GM12874 (cell line): ENCODE measurements at regions not wholly inside any gene's neighbourhood (a gene's known extent, or its start where the extent isn't known, plus 50 kb on each side); places are given as distances from the start of the nearest gene placed in this dataset.

ENCODE experiments used
- TF ChIP-seq, protein P1 (sequence below): IDR thresholded peaks from 2 replicates; pipeline ENCODE4 v1.5.1; 2011; ENCODE audit warnings: low read depth, mild to moderate bottlenecking, control low read depth, low read length, moderate library complexity; ENCODE audit not compliant: insufficient read depth

DNA sequence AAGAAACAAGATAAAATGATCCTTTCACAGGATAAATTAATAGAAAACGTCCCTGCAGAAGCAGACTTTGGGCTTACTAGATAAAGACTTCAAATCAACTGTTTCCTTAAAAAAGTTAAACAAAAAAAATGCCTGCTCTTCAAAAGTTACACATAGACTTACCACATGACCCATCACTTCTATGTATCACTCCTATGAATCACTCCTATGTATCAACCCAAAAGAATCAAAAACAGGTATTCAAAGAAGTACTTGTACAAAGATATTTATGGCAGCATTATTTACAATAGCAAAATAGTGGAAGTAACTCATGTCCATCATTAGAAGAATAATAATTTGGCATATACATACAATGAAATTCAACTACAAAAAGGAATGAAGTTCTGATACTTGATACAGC is 56.3 kb upstream of the PRDM9 start:
- TF ChIP-seq, protein P1, sequence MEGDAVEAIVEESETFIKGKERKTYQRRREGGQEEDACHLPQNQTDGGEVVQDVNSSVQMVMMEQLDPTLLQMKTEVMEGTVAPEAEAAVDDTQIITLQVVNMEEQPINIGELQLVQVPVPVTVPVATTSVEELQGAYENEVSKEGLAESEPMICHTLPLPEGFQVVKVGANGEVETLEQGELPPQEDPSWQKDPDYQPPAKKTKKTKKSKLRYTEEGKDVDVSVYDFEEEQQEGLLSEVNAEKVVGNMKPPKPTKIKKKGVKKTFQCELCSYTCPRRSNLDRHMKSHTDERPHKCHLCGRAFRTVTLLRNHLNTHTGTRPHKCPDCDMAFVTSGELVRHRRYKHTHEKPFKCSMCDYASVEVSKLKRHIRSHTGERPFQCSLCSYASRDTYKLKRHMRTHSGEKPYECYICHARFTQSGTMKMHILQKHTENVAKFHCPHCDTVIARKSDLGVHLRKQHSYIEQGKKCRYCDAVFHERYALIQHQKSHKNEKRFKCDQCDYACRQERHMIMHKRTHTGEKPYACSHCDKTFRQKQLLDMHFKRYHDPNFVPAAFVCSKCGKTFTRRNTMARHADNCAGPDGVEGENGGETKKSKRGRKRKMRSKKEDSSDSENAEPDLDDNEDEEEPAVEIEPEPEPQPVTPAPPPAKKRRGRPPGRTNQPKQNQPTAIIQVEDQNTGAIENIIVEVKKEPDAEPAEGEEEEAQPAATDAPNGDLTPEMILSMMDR, result no peak

- TF ChIP-seq, protein P1, result no peak
Measured at GRCh38 chr5:23450187-23450586, 57.2 kb upstream of the PRDM9 start.

DNA sequence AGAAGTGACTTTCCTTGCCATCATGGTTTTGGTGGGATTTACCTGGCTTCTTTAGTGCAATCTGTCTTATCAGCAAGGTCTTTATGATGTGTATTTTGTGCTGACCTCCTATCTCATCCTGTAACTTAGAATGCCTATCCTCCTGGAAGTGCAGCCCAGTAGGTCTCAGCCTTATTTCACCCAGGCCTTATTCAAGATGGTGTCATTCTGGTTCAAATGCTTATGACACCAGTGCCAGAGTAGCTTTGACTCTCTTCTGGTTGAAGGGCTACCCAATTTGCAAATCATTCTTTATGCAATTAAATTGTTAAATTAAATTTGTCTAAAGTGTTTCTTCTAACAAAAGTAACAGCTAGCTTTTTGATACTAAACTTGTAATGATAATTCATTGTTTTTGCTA is 58.8 kb upstream of the PRDM9 start:
- TF ChIP-seq, protein P1, result no peak

- TF ChIP-seq, protein P1, result no peak
Measured at GRCh38 chr5:23446424-23446823, 61.0 kb upstream of the PRDM9 start.

DNA sequence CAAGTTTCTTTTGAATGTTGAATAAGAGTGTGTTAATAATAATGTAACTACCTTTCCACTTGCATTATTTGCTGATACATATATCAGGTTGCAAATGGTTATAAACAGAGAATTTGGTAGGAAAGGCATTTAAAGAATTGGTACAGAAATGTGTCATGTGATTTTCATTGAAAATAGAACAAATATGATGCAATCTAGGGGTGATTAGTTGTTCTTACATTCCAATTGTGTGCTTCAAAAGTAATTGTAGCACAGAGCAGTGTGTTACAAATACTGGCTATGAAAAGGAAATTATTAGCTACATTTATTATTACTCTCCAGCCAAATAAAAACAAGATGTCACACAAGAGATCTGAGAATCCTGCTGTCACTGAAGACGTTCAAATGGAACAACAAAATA is 61.8 kb upstream of the PRDM9 start:
- TF ChIP-seq, protein P1, result no peak

DNA sequence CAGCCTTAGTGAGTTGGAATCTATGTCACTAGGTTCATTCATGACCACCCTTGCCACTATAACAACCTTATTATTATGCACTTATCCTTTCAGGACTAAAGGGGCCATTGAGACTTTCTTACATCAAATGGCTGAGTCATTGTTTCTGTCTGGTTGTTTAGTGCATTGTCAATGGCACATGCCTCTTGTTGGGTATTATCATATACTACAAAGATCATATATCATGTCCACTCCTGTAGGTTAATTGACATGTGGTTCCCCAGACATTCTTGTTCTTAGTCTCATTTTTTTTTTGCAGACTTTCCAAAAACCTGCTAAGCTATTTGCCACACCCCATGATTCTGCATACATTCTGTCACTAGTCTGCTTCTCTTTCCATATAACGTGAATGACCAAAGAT is 66.7 kb upstream of the PRDM9 start:
- TF ChIP-seq, protein P1, result no peak

- TF ChIP-seq, protein P1, result no peak
Measured at GRCh38 chr5:23437011-23437410, 70.4 kb upstream of the PRDM9 start.
